Naive thymus-derived CD4-positive, alpha-beta T cell (primary cell): ENCODE measurements at regions not wholly inside any gene's neighbourhood (a gene's known extent, or its start where the extent isn't known, plus 50 kb on each side); places are given as distances from the start of the nearest gene placed in this dataset.

Experiments used
- ATAC-seq: fragments of 150-1000 bp; cut with Tn5 transposase; 2 replicates; pipeline ENCODE4 v1.10.0; 2021; ENCODE audit warnings: mild to moderate bottlenecking, moderate library complexity
- CTCF ChIA-PET: fragments of 350-600 bp; sonication (Branson Sonifier 250); formaldehyde crosslinking; loops from one replicate; lab custom pipeline; 2021; ENCODE audit warnings: antibody characterized with exemption; lab: Charles Lee
- POLR2A ChIA-PET: fragments of 350-600 bp; sonication (Branson Sonifier 250); formaldehyde crosslinking; loops from one replicate; lab custom pipeline; 2021; ENCODE audit warnings: antibody characterized with exemption, inconsistent platforms; lab: Charles Lee
- DNase-seq, 9 donors: peaks; one replicate each; pipeline versions ENCODE4 v3.0.0 to v3.0.0-alpha.2; 2020 to 2022; ENCODE audit warnings: mixed read lengths in 1 of 9
- H3K27ac ChIP-seq: one replicate; pipeline ENCODE4 v1.7.0; 2013; ENCODE audit warnings: mild to moderate bottlenecking, low read depth, low read length, moderate library complexity
- H3K27me3 ChIP-seq, 2 donors: one replicate each; pipeline ENCODE4 v1.7.0; 2013; ENCODE audit warnings: low read length in 2 of 2, mild to moderate bottlenecking in 2 of 2, moderate library complexity in 2 of 2; ENCODE audit not compliant: control insufficient read depth in 2 of 2, insufficient read depth in 2 of 2
- H3K36me3 ChIP-seq, 3 experiments: 1 replicate in 2 of 3; 2 replicates in 1 of 3; pipeline ENCODE4 v1.7.0; 2013; ENCODE audit warnings: low read length in 3 of 3, mild to moderate bottlenecking in 3 of 3, moderate library complexity in 1 of 3; ENCODE audit not compliant: insufficient read depth in 3 of 3, control insufficient read depth in 2 of 3
- H3K4me1 ChIP-seq, 2 donors: one replicate each; pipeline ENCODE4 v1.7.0; 2013; ENCODE audit warnings: low read length in 2 of 2, mild to moderate bottlenecking in 2 of 2, moderate library complexity in 1 of 2; ENCODE audit not compliant: control insufficient read depth in 2 of 2, insufficient read depth in 2 of 2
- H3K4me3 ChIP-seq: 2 replicates; pipeline ENCODE4 v1.7.0; 2013; ENCODE audit warnings: mild to moderate bottlenecking, low read length
- H3K9me3 ChIP-seq, 3 experiments: 1 replicate in 2 of 3; 2 replicates in 1 of 3; pipeline ENCODE4 v1.7.0; 2013; ENCODE audit warnings: low read length in 3 of 3; ENCODE audit not compliant: control insufficient read depth in 2 of 3
- H3K27ac Mint-ChIP-seq, 9 donors: one replicate each; pipeline ENCODE4 v1.8.0; 2020 to 2022; ENCODE audit warnings: mixed read lengths in 9 of 9, mild to moderate bottlenecking in 8 of 9, moderate library complexity in 5 of 9, inconsistent platforms in 2 of 9
- H3K27me3 Mint-ChIP-seq, 5 donors: one replicate each; pipeline ENCODE4 v1.8.0; 2021 to 2022; ENCODE audit warnings: mixed read lengths in 5 of 5, mild to moderate bottlenecking in 1 of 5
- H3K36me3 Mint-ChIP-seq, 5 donors: one replicate each; pipeline ENCODE4 v1.8.0; 2020 to 2022; ENCODE audit warnings: mixed read lengths in 5 of 5, mild to moderate bottlenecking in 3 of 5, inconsistent platforms in 1 of 5
- H3K4me1 Mint-ChIP-seq, 7 donors: one replicate each; pipeline ENCODE4 v1.8.0; 2020 to 2022; ENCODE audit warnings: mixed read lengths in 7 of 7, mild to moderate bottlenecking in 3 of 7, inconsistent platforms in 1 of 7
- H3K4me3 Mint-ChIP-seq, 10 donors: one replicate each; pipeline ENCODE4 v1.8.0; 2020 to 2022; ENCODE audit warnings: mild to moderate bottlenecking in 10 of 10, mixed read lengths in 10 of 10, moderate library complexity in 6 of 10, inconsistent platforms in 2 of 10
- H3K9me3 Mint-ChIP-seq, 11 donors: one replicate each; pipeline ENCODE4 v1.8.0; 2020 to 2022; ENCODE audit warnings: mixed read lengths in 11 of 11, mild to moderate bottlenecking in 4 of 11, inconsistent platforms in 1 of 11, moderate library complexity in 1 of 11
- intact Hi-C, 2 donors: fragments of 100-400 bp; cut with micrococcal nuclease; formaldehyde crosslinking; loops; one replicate each; pipeline ENCODE4 v1.15.1; 2023

DNA sequence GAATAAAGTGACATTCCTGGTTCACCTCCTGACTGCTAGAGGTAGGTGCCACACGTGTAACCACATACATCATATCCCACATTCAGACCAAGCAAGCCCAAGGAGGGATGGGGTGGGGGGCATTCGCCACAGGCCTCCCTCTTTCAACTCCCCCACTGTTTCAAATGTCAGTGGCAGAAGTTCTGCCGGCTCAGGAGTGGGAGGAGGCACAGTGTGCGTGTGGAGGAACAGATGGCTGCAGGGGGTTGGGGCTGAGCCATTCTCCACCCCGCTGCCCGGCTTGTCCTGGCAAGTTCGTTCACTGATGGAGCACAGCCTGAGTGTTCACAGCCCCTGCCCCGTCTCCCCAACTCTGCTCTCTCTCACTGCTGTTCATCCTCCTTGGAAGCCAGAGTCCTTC, 75.4 kb upstream of the TANC1 start:
- no peak for DNase-seq
- Histone ChIP-seq H3K36me3 (no peaks in the 10 kb centered on the region), H3K4me3 (no peak overlapping the region), H3K9me3 (no peaks in the 10 kb centered on the region), H3K27me3 (no peaks in the 10 kb centered on the region), H3K27ac (no peak overlapping the region), H3K4me1 (no peaks in the 10 kb centered on the region)
- Mint-ChIP-seq H3K4me3 (no peak overlapping the region), H3K27ac (no peak overlapping the region), H3K27me3 (peaks cover 0 to 14% (median 0%) of the 10 kb centered on the region in 5 donors), H3K4me1 (no peaks in the 10 kb centered on the region), H3K36me3 (no peaks in the 10 kb centered on the region), H3K9me3 (peaks cover 0 to 8% (median 0%) of the 10 kb centered on the region in 11 donors)
- intact Hi-C loops, result no loop called here
- no peak for ATAC-seq
- ChIA-PET CTCF (no interaction called here), POLR2A (no interaction called here)

DNA sequence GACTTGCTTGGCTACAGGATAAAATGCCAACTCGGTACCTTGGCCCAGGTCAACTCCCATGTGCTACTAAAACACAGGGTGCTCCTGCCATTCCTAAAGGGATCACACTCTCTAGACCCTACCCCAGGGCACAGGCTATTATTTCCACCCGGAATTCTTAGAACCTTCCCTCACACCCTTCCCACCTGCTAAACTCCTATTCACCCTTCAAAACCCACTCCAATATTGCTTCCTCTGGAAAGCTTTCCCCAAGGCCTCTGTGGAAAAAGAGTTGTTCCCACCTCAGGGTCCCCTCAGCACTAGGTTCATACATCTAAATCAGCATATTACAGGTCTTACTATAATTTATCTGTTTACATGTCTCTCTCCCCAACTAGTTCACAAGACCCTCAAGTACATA, 75.0 kb upstream of the TANC1 start:
- no peak overlapping the region for H3K4me3 Mint-ChIP-seq
- ChIA-PET POLR2A (no interaction called here), CTCF (interaction anchor here (1.2 kb wide), 1 partner anchor 198 kb away, joined by 4 read pairs; no protein-coding TSS in a partner anchor)
- Histone ChIP-seq H3K27ac (no peak overlapping the region), H3K27me3 (no peaks in the 10 kb centered on the region), H3K9me3 (no peaks in the 10 kb centered on the region), H3K36me3 (no peaks in the 10 kb centered on the region), H3K4me3 (no peak overlapping the region), H3K4me1 (no peaks in the 10 kb centered on the region)
- DNase-seq (no peak), ATAC-seq (no peak)
- H3K27ac Mint-ChIP-seq, result no peak overlapping the region
- no peaks in the 10 kb centered on the region for H3K4me1 Mint-ChIP-seq
- peaks cover 0 to 14% (median 2%) of the 10 kb centered on the region in 5 donors for H3K27me3 Mint-ChIP-seq
- no peaks in the 10 kb centered on the region for H3K36me3 Mint-ChIP-seq
- peaks cover 0 to 8% (median 0%) of the 10 kb centered on the region in 11 donors for H3K9me3 Mint-ChIP-seq
- intact Hi-C loops, result no loop called here

DNA sequence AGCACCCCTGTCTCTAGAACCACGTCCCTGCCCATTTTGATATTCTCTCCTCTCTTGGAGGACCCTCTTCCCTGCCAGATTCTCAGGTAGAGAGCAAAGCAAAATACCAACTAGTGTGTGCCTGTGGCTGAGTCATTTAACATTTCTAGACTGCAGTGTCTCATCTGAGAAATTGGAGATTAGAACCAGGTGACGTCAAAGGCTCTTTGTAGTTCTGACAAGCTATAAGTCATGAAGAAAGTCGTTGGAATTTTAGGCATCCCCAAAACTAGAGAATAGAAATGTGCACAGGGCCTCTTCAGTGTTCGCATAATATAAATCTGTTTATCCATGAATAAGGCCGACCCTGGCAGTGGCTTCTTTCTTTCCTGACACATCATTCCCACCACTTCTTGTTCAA, 74.4 kb upstream of the TANC1 start:
- intact Hi-C loops, result no loop called here
- CTCF ChIA-PET, result interaction anchor here (1.2 kb wide), 1 partner anchor 198 kb away, joined by 4 read pairs; no protein-coding TSS in a partner anchor
- no peak for DNase-seq

DNA sequence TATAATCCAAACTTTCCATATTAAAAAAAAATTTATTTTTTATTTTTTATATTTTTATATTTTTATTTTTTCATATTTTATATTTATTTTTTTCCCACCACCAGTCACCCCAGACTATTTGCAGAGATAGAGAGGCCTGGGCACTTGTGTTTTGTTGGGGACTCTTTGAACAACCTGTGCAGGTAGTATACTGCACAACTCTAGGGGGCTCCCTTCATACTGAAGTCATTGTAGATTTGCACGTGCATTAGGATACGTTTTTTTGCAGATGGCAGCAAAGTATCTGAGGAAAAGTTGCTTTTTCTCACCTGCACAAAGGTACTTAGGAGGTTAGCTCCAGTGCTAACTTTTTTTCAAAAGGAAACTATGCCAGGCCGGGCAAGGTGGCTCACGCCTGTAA, 73.9 kb upstream of the TANC1 start:
- H3K9me3 ChIP-seq, result no peaks in the 10 kb centered on the region
- Mint-ChIP-seq H3K27ac (no peak overlapping the region), H3K4me3 (no peak overlapping the region), H3K9me3 (peaks cover 0 to 3% (median 0%) of the 10 kb centered on the region in 11 donors), H3K36me3 (no peaks in the 10 kb centered on the region), H3K27me3 (peaks cover 0 to 14% (median 4%) of the 10 kb centered on the region in 5 donors), H3K4me1 (no peaks in the 10 kb centered on the region)
- H3K4me1 ChIP-seq, result no peaks in the 10 kb centered on the region
- DNase-seq (no peak), ATAC-seq (no peak)
- ChIA-PET CTCF (interaction anchor here (1.2 kb wide), 1 partner anchor 197 kb away, joined by 4 read pairs; no protein-coding TSS in a partner anchor), POLR2A (no interaction called here)
- no peak overlapping the region for H3K4me3 ChIP-seq
- H3K36me3 ChIP-seq, result no peaks in the 10 kb centered on the region
- H3K27me3 ChIP-seq, result no peaks in the 10 kb centered on the region
- no peak overlapping the region for H3K27ac ChIP-seq
- intact Hi-C loops, result no loop called here

More for the DNA sequence above, 74.4 kb upstream of the TANC1 start:
- H3K27ac ChIP-seq, result no peak overlapping the region
- H3K9me3 Mint-ChIP-seq, result peaks cover 0 to 8% (median 0%) of the 10 kb centered on the region in 11 donors
- H3K36me3 ChIP-seq, result no peaks in the 10 kb centered on the region
- no peaks in the 10 kb centered on the region for H3K4me1 ChIP-seq
- H3K27me3 Mint-ChIP-seq, result peaks cover 0 to 14% (median 4%) of the 10 kb centered on the region in 5 donors
- H3K4me3 ChIP-seq, result no peak overlapping the region
- POLR2A ChIA-PET, result no interaction called here
- no peaks in the 10 kb centered on the region for H3K9me3 ChIP-seq
- H3K4me1 Mint-ChIP-seq, result no peaks in the 10 kb centered on the region
- no peaks in the 10 kb centered on the region for H3K36me3 Mint-ChIP-seq
- no peak for ATAC-seq
- H3K4me3 Mint-ChIP-seq, result no peak overlapping the region
- H3K27me3 ChIP-seq, result no peaks in the 10 kb centered on the region
- H3K27ac Mint-ChIP-seq, result no peak overlapping the region

DNA sequence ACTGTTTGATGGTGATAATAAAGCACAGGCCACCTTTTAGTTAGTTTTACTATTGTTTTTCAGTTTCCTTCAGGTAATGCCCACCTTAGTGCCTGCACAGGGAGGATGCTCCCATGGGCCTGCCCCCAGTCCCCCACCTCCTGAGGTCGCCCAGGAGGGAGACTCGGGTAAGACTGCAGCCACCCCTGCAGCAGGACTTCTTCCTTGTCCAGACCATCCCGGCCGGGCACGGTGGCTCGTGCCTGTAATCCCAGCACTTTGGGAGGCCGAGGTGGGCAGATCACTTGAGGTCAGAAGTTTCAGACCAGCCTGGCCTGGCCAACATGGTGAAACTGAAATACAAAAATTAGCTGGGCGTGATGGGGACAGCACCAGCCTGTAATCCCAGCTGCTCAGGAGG, 68.1 kb upstream of the TANC1 start:
- H3K9me3 ChIP-seq, result no peaks in the 10 kb centered on the region
- H3K4me3 Mint-ChIP-seq, result no peak overlapping the region
- POLR2A ChIA-PET, result no interaction called here
- CTCF ChIA-PET, result interaction anchor here (0.6 to 1.6 kb wide), 5 partner anchors 158 to 285 kb away, joined by 3 to 7 read pairs (median 3); no protein-coding TSS in a partner anchor
- peaks cover 0 to 11% (median 0%) of the 10 kb centered on the region in 5 donors for H3K27me3 Mint-ChIP-seq
- H3K4me1 Mint-ChIP-seq, result no peaks in the 10 kb centered on the region
- H3K4me3 ChIP-seq, result no peak overlapping the region
- intact Hi-C loops, result loop anchor here (2.0 to 5.0 kb wide), 3 partner anchors 907 to 1312 kb away; no protein-coding TSS in a partner anchor
- H3K27ac ChIP-seq, result no peak overlapping the region
- no peaks in the 10 kb centered on the region for H3K36me3 ChIP-seq
- H3K9me3 Mint-ChIP-seq, result no peaks in the 10 kb centered on the region
- H3K27ac Mint-ChIP-seq, result no peak overlapping the region
- no peak for ATAC-seq
- H3K27me3 ChIP-seq, result no peaks in the 10 kb centered on the region
- no peak for DNase-seq
- no peaks in the 10 kb centered on the region for H3K36me3 Mint-ChIP-seq
- H3K4me1 ChIP-seq, result no peaks in the 10 kb centered on the region

DNA sequence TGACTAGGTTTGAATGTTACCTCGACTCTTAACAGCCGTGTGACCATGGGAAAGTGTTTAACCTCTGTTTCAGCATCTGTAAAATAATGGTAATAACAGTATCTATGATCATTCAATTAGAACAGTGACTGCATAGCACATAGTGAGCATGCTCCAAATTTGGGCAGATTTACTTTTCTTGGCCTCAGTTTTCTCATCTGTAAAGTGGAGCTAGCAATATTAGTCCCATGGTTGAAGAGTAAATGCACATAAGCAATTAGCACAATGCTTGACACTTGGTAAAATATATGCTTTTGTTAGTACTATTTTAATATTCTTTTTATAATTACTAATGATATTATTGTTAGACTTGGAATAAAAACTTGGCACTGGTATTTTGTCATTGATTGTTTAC, 66.4 kb upstream of the TANC1 start:
- Histone ChIP-seq H3K27ac (no peak overlapping the region), H3K4me3 (no peak overlapping the region), H3K27me3 (no peaks in the 10 kb centered on the region), H3K9me3 (no peaks in the 10 kb centered on the region), H3K4me1 (no peaks in the 10 kb centered on the region), H3K36me3 (no peaks in the 10 kb centered on the region)
- Mint-ChIP-seq H3K4me1 (no peaks in the 10 kb centered on the region), H3K9me3 (no peaks in the 10 kb centered on the region), H3K36me3 (no peaks in the 10 kb centered on the region), H3K4me3 (no peak overlapping the region), H3K27ac (no peak overlapping the region), H3K27me3 (peaks cover 0 to 11% (median 0%) of the 10 kb centered on the region in 5 donors)
- intact Hi-C loops, result loop anchor here (5.0 kb wide), 2 partner anchors 905 to 1310 kb away; no protein-coding TSS in a partner anchor
- ATAC-seq (no peak), DNase-seq (no peak)
- ChIA-PET CTCF (interaction anchor here (0.7 to 2.4 kb wide), 5 partner anchors 215 to 1404 kb away, joined by 3 to 20 read pairs (median 4); no protein-coding TSS in a partner anchor), POLR2A (interaction anchor here (0.8 kb wide), 1 partner anchor 1163 kb away, joined by 3 read pairs; no protein-coding TSS in a partner anchor)
